GM04504 (cell line): ENCODE measurements at regions not wholly inside any gene's neighbourhood (a gene's known extent, or its start where the extent isn't known, plus 50 kb on each side); places are given as distances from the start of the nearest gene placed in this dataset.
A peak's percentile ranks its signal among the peaks of the same experiment; 100 is the strongest.

Experiments used
- DNase-seq: peaks from one replicate; pipeline ENCODE4 v3.0.0-alpha.2; 2012; ENCODE audit warnings: low read depth

DNA sequence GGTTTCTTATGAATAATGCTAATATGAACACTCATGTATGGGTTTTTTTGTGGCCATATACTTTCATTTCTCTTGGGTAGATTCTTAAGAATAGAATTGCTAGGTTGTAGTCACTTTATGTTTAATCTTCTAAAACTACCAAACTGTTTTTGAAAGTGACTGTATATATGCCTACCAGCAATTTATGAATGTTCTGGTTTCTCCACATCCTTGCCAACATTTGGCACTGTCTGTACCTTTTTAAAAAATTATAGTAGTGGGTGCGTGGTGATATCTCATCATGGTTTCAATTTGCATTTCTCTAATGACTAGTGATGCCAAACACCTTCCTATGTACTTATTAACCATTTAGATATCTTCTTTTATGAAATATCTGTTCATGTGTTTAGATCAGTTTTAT is 110.6 kb upstream of the RIOK3 start:
- DNase-seq = no peak

- no peak for DNase-seq
Observed at GRCh38 chr18:23350188-23350587, 102.9 kb upstream of the RIOK3 start.

- DNase-seq = no peak
Observed at GRCh38 chr18:23351521-23351920, 101.6 kb upstream of the RIOK3 start.

DNA sequence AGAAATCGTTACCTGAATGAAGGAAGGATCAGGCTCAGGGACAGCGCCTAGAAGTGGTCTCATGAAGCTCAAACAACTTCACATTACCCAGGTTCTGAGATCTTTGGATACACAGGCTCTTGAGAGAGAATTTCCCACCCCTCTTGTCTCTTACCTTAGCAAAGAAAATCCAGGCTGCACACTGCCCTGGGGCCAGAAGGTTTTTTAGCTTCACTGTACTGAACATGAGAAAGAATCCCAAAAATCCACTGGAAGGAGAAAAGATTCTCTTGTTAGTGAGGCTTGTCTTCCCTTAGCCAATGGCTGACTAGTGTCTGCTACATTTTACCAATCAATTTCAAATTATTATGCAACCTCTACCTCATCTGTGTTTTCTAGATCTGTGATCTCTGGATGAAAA is 101.0 kb upstream of the RIOK3 start:
- no peak for DNase-seq

GRCh38 chr18:23353459-23353858 is 99.6 kb upstream of the RIOK3 start:
- DNase-seq = no peak

- no peak for DNase-seq
Observed at GRCh38 chr18:23354625-23355024, 98.5 kb upstream of the RIOK3 start.

DNA sequence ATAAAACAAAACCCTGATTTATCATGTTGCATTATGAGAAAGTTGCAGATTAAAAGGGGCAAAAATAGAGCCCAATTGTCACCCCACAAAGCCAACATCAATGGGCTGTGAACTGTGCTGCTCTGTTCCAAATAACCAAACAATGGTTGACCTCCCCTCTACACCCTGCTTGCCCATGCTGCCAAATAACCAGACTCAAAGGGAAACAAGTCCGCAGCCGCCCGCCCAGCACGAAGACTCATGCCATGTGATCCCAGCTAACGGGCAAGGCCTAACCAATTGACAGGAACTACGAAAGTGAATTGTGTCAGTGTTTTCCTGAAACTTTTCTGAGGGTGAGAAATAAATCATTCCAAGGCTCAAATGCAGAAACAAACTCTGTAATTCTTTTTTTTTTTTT is 97.9 kb upstream of the RIOK3 start:
- no peak for DNase-seq

- DNase-seq = no peak
Observed at GRCh38 chr18:23356424-23356823, 96.7 kb upstream of the RIOK3 start.

DNA sequence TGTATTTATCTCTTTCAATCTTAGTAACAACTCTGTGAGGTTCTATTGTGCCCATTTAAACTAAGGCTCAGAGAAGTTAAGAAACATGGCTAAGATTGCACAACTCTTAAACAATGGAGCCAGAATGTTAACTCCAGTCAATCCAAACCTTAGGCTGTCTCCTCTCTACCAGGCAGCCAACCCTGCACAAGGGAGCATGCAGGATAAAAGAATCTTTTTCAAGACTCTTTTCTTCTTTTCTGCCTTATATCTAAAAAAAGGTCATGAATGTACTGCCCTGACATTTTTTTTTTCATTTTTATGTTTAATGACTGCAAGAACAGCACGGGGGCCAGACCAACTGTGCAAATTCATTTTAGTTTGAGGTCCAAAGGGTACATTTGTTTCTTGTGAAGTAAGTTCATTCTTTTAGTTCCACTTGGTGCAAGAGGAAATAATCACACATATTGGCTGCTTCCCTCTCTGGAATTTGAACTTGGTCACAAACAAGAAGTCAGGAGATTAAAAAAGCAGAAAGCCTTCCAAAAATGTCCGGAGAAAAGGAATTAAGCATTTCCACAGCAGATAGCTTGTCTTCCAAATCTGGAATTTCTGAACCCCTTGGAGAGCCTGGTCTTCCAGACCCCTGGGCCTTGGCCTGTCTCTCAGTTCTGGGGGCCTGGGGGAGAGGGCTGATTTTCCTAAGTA is 96.0 kb upstream of the RIOK3 start:
- DNase-seq = no peak

DNA sequence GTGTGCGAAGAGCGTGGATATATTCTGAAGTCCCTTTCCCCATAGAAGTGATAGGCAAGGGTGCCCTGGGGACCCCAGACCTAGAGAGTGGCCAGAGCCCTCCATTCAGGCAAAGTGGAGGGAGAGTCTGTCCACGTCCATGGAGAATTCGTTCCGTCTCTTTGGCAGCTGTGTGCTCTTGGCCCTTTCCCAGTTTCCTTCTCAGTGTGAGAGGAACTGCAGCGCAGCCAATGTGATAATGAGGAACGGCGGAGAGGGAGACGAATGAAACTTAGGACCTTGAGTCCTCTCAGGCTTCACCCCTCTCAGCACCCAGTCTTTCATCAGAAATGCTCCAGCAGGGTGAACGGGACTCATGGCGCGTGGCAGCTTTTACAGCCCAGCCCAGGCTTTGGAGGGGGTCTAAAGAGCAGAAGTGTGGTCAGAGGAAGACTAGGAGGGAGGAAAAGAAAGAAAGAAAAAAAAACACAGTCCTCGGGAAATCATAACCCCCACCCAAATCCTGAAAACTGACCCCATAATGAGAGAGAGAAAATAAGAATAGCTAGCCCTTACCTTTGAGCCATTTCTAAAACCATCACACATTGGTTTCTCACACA is 95.0 kb upstream of the RIOK3 start:
- no peak for DNase-seq

DNA sequence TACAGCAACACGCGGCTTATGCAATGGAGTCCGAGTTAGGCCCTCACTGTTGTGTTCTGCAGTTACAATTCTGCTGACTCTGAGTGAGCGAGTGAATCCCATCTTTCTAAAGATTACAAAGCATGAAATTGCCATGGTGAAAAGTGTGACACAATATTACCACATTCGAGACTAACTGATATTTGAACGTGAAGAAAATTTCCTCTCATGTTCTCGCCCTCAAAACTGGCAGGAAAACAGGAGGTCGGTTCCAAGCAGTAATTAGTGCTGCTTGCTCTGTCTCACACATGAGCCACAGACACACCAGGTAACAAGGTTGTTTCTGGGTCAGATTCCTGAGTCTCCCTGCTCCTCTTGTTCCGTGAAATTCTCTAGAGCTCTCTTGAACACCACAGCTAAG is 93.7 kb upstream of the RIOK3 start:
- no peak for DNase-seq

DNA sequence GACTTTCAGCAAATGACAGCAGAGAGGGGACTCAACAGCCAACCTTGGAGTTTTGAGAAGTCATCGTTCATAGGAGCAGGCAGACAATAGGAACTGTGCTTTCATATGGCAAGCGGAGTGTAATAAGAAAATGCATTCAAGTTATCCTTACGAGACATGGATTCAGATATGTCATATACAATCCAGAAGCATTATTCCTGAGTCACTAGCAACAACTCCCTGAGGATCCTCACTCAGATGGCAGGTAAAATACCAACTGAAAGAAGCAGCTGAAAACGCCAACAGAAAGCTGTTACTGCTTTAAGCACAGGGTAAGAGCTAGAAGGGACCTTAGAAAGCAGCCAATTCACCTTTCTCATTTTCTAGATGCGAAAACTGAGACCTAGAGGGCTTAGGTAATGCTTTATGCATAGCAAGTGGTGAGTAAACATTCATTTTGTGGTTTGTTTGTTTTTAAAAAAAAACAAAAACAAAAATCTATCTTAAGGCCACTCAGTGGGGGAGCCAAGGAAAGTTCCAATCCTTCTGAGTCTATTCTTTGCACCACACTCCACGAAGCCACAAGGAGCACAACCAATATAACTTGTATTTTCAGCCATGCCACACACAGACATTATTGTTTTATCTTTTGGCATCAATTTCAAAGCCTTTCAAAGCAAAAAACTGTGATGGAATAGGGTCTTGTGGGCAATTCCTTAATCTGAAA is 89.1 kb upstream of the RIOK3 start:
- no peak for DNase-seq

- DNase-seq = no peak
Observed at GRCh38 chr18:23365602-23366001, 87.5 kb upstream of the RIOK3 start.

DNA sequence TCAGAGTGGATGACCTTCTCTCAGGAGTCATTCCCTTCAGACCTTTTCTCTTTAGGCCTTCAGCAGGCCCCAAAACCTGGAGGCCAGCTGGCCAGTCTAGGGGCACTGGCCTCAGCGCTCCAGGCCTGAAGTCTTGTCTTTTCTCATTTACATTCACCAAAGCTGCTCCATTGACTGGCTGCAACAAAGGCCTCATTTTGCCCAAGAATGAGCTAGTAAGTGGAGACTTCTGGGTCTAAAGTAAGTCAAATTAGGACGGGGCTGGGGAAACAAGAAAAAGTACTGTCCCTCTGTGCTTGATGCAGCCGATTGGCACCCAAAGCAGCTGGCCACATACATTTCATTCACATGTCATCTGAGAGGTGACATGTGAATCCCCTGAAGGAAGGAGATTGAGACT is 83.8 kb upstream of the RIOK3 start:
- DNase-seq = no peak

GRCh38 chr18:23373570-23373969 is 79.5 kb upstream of the RIOK3 start:
- no peak for DNase-seq

DNA sequence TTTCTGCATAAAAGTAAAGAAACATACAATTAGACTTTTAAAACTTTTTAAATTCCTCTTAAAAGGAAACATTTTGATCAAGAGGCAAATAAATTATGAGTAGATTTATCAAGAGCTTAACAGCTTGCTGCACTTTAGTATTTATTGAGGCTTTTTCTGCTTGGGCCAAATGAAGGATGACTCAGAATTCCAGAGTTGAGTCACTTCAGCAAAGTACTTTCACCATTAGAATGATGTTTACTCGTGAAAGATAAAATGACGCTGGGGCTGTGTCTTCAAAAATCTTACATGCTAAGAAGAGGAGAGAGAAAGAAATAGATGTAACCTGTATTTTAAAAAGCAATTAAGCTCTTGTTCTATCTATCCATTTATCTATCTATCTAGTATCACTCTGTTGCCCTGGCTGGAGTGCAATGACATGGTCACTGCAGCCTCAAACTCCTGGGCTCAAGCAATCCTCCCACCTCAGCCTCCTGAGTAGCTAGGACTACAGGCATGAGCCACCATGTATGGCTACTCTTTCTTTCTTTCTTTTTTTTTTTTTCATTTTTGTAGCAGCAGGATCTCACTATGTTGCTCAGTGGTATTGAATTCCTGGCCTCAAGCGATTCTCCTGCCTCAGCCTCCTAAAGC is 75.3 kb upstream of the RIOK3 start:
- DNase-seq = peak; percentile 59

DNA sequence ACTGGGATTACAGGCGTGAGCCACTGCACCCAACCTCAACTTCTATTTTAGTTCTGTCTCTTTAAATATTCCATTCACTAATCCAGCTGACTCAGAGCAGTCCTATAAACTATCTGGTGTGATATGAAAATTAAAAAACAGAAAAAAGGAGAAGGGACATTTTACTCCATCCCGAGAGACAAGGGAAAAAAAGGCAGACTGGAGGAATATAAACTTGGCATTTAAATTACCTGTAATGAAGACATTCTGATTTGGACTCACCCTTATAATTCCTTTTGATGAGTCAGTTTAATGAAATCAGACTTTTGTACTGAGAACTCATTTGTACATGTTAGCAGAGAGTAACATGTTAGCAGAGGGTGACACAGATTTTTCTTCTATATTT is 74.8 kb upstream of the RIOK3 start:
- DNase-seq = no peak

DNA sequence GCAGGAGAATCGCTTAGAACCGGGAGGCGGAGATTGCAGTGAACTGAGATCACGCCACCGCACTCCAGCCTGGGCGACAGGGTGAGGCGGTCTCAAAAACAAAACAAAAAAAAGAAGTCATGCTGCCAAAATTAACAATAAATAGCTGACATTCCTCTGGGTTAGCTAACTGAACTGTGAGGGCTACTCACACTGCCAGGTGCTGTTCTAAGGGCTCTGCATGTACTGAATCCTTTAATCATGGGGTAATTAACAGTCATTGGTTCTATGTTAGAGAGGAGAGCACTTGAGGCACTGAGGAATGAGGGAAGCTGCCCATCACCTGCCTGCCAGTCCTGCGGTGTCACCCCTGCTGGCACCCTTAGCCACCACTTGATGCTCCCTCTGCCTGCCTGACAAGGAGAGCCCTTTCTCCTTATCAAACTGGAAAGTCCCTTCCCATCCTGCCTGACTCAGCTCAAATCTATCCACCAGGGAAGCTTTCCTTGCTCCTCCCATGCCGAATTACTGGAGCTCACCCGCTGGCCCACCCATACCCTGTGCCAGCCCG is 73.0 kb upstream of the RIOK3 start:
- no peak for DNase-seq

DNA sequence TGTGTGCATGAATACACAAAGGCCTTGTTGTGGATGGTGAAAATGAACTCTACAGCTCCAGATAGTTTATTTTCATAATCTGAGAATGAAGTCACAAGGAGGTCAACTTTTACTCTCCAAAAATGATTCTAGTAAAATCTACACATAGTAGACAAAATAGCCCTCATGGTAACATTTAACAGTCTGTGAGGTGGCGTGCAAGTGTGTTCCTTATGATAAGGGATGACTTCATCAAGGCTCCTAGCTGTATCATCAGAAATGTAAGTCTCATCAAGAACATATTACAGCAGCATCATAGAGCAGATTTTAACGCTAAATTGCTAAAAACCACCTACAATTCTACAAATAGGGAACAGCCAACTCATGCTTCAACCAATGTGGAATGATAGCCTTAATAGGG is 72.3 kb upstream of the RIOK3 start:
- DNase-seq = no peak

DNA sequence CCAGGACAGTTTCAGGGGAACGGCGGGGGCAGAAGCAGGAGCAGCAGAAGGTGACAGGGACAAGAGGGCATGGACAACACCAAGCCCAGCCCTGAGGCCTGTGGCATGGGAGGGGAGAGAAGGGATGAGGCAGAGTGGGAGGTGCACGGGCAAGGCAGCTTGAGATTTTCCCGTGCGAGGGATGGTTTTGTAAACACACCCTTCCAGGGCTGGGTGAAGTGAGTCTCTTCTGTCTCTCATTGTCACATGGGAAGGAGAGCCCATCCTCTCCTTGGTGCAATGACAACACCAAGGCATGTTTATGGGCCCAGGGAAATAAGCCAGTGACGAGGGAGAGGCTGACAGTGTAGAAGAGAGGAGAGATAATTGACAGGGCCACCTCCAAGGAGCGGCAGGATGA is 69.6 kb upstream of the RIOK3 start:
- DNase-seq = no peak

DNA sequence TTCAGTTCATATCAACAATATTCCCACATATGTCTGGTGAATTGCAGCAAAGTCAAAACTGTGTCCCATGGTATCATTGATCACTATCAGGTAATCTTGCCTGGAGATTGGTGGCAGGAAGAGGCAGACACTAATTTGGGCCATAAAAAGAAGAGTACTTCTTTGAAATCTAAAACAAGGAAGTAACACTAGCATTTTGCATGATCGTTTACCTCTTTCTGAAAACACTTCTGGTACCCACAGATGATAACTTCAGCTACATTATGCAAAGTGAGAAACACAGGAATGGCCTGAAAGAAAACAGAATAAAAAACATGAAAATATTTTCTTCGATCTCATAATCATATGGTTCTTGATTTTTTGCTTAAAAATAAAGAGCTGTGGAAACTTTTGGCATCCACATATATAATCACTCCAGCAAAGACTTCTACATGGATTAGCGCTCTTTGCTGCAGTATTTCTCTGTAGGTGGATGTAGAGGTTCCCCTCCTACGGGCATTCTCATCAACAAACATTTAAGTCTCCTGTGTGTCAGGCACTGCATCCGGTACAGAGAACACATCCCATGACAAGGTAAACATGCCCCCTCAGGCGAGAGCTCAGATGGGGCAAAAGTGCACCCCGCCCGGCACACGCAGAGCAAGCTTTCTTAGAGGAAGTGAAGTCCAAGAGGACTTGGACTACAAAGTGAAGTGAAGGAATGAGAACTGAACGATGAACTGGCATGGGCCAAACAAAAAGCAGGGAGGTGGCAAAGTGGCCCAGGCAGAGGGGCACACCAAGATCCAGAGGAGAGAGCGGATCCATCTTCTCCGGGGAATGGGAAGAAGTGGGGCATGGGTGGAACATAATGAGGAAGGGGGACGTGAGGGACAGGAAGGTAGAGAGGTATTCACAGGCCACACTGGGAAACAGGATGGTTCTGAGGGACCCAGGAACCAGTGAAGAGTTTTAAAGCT is 68.0 kb upstream of the RIOK3 start:
- no peak for DNase-seq

- no peak for DNase-seq
Observed at GRCh38 chr18:23386317-23386716, 66.8 kb upstream of the RIOK3 start.
